IMR-90 (cell line): ENCODE measurements at regions not wholly inside any gene's neighbourhood (a gene's known extent, or its start where the extent isn't known, plus 50 kb on each side); places are given as distances from the start of the nearest gene placed in this dataset.

Experiments used
- ATAC-seq: fragments of 200-7000 bp; cut with Tn5 transposase; 2 replicates; pipeline ENCODE4 v1.9.1; 2020; ENCODE audit warnings: low read depth, mild to moderate bottlenecking, moderate library complexity
- BruUV-seq: library from RNA; stranded (reverse); fragments of 400-500 nt; replicated peaks from 2 replicates; lab custom pipeline; 2021; lab: Mats Ljungman, UMichigan
- CTCF ChIA-PET: fragments of 300-600 bp; formaldehyde crosslinking; extraction: SDS; loops from one replicate; lab custom pipeline; 2021; ENCODE audit warnings: antibody characterized with exemption; lab: Yijun Ruan, JAX
- POLR2A ChIA-PET: fragments of 300-600 bp; sonication (Branson Sonifier 250); formaldehyde crosslinking; loops from one replicate; lab custom pipeline; 2022; ENCODE audit warnings: antibody characterized with exemption; ENCODE audit not compliant: unreplicated experiment; lab: Charles Lee
- DNase-seq: peaks from one replicate; pipeline ENCODE4 v3.0.0; 2013
- H2AFZ ChIP-seq: replicated peaks from 2 replicates; pipeline ENCODE3; 2013; ENCODE audit warnings: low read length, mild to moderate bottlenecking; ENCODE audit not compliant: poor library complexity
- H2AK5ac ChIP-seq: 2 replicates; pipeline ENCODE4 v1.6.1; 2013; ENCODE audit warnings: low read depth, low read length, inconsistent platforms
- H2AK9ac ChIP-seq: replicated peaks from 2 replicates; pipeline ENCODE3; 2013; ENCODE audit warnings: mild to moderate bottlenecking, low read depth, low read length, moderate library complexity; ENCODE audit not compliant: poor library complexity
- H2BK120ac ChIP-seq: 2 replicates; pipeline ENCODE4 v1.6.1; 2013; ENCODE audit warnings: low read depth, low read length, inconsistent platforms
- H2BK15ac ChIP-seq: 3 replicates; pipeline ENCODE4 v1.6.1; 2013; ENCODE audit warnings: low read depth, low read length, inconsistent platforms
- H2BK20ac ChIP-seq: 2 replicates; pipeline ENCODE4 v1.6.1; 2013; ENCODE audit warnings: low read depth, mild to moderate bottlenecking, inconsistent platforms, low read length, moderate library complexity
- H2BK5ac ChIP-seq: 2 replicates; pipeline ENCODE4 v1.6.1; 2013; ENCODE audit warnings: mild to moderate bottlenecking, low read depth, low read length, inconsistent platforms; ENCODE audit not compliant: poor library complexity, severe bottlenecking
- H3K14ac ChIP-seq: replicated peaks from 2 replicates; pipeline ENCODE4 v1.6.1; 2013; ENCODE audit warnings: low read depth, low read length, inconsistent platforms
- H3K18ac ChIP-seq: 2 replicates; pipeline ENCODE4 v1.6.1; 2013; ENCODE audit warnings: low read depth, low read length, control low read depth
- H3K23ac ChIP-seq: 2 replicates; pipeline ENCODE4 v1.6.1; 2013; ENCODE audit warnings: low read depth, low read length, inconsistent platforms
- H3K27ac ChIP-seq: 2 replicates; pipeline ENCODE4 v1.5.1; 2013; ENCODE audit warnings: mild to moderate bottlenecking, control low read depth, low read length; ENCODE audit not compliant: insufficient read depth
- H3K27me3 ChIP-seq: 2 replicates; pipeline ENCODE4 v1.6.1; 2013; ENCODE audit warnings: low read length; ENCODE audit not compliant: control insufficient read depth, insufficient read depth
- H3K36me3 ChIP-seq: 2 replicates; pipeline ENCODE4 v1.6.1; 2013; ENCODE audit warnings: low read length, mixed read lengths; ENCODE audit not compliant: control insufficient read depth, insufficient read depth
- H3K4ac ChIP-seq: 2 replicates; pipeline ENCODE4 v1.6.1; 2013; ENCODE audit warnings: low read depth, low read length, inconsistent platforms
- H3K4me1 ChIP-seq: 2 replicates; pipeline ENCODE4 v1.6.1; 2013; ENCODE audit warnings: low read length, mixed read lengths; ENCODE audit not compliant: control insufficient read depth, insufficient read depth
- H3K4me2 ChIP-seq: 2 replicates; pipeline ENCODE4 v1.6.1; 2013; ENCODE audit warnings: low read depth, mild to moderate bottlenecking, control low read depth, low read length, moderate library complexity
- H3K4me3 ChIP-seq: 2 replicates; pipeline ENCODE4 v1.5.1; 2013; ENCODE audit warnings: low read depth, mild to moderate bottlenecking, control low read depth, low read length, moderate library complexity; ENCODE audit not compliant: insufficient read depth
- H3K56ac ChIP-seq: 2 replicates; pipeline ENCODE4 v1.6.1; 2013; ENCODE audit warnings: low read length, inconsistent platforms; ENCODE audit not compliant: insufficient read depth; ENCODE audit errors: extremely low read depth
- H3K79me1 ChIP-seq, 2 experiments: 2 replicates each; pipeline ENCODE4 v1.6.1; 2013; ENCODE audit warnings: low read length in 2 of 2, inconsistent platforms in 1 of 2, low read depth in 1 of 2
- H3K9ac ChIP-seq: 2 replicates; pipeline ENCODE4 v1.6.1; 2013; ENCODE audit warnings: low read depth, low read length, control low read depth
- H3K9me1 ChIP-seq: 2 replicates; pipeline ENCODE4 v1.6.1; 2013; ENCODE audit warnings: low read length, inconsistent platforms; ENCODE audit not compliant: insufficient read depth
- H3K9me3 ChIP-seq: 2 replicates; pipeline ENCODE4 v1.6.1; 2013; ENCODE audit warnings: low read length; ENCODE audit not compliant: control insufficient read depth, insufficient read depth
- H4K20me1 ChIP-seq: 2 replicates; pipeline ENCODE4 v1.6.1; 2013; ENCODE audit warnings: low read length, inconsistent platforms; ENCODE audit not compliant: insufficient read depth
- H4K5ac ChIP-seq: 2 replicates; pipeline ENCODE4 v1.6.1; 2013; ENCODE audit warnings: mild to moderate bottlenecking, low read depth, low read length, control low read depth
- H4K8ac ChIP-seq, 2 experiments: 2 replicates each; pipeline ENCODE4 v1.6.1; 2013; ENCODE audit warnings: low read depth in 2 of 2, low read length in 2 of 2, control low read depth in 1 of 2, inconsistent platforms in 1 of 2
- H4K91ac ChIP-seq: 2 replicates; pipeline ENCODE4 v1.6.1; 2013; ENCODE audit warnings: low read depth, low read length, inconsistent platforms; ENCODE audit not compliant: insufficient read depth
- BHLHE40 ChIP-seq: fragments of 150-350 bp; IDR thresholded peaks from 2 replicates; pipeline ENCODE4 v1.6.1; 2016; ENCODE audit warnings: mild to moderate bottlenecking, low read depth, low read length
- CEBPB ChIP-seq: IDR thresholded peaks from 2 replicates; pipeline ENCODE4 v1.6.1; 2012; ENCODE audit warnings: low read depth, low read length, improper control_type of control experiment
- CHD1 ChIP-seq: IDR thresholded peaks from 2 replicates; pipeline ENCODE4 v1.6.1; 2012; ENCODE audit warnings: low read depth, low read length, improper control_type of control experiment
- ELK1 ChIP-seq: fragments of 150-350 bp; IDR thresholded peaks from 2 replicates; pipeline ENCODE4 v1.6.1; 2016; ENCODE audit warnings: low read depth, mild to moderate bottlenecking, low read length, moderate library complexity, borderline replicate concordance
- FOS ChIP-seq: fragments of 150-350 bp; IDR thresholded peaks from 2 replicates; pipeline ENCODE4 v1.6.1; 2016; ENCODE audit warnings: low read depth, low read length
- MAFK ChIP-seq: IDR thresholded peaks from 2 replicates; pipeline ENCODE4 v1.6.1; 2012; ENCODE audit warnings: low read depth, low read length, improper control_type of control experiment
- MAZ ChIP-seq: IDR thresholded peaks from 2 replicates; pipeline ENCODE4 v1.6.1; 2012; ENCODE audit warnings: low read depth, mild to moderate bottlenecking, low read length, improper control_type of control experiment, moderate library complexity, borderline replicate concordance
- MXI1 ChIP-seq: IDR thresholded peaks from 2 replicates; pipeline ENCODE4 v1.6.1; 2012; ENCODE audit warnings: low read depth, mild to moderate bottlenecking, low read length, moderate library complexity, borderline replicate concordance
- NFE2L2 ChIP-seq: fragments of 150-350 bp; IDR thresholded peaks from 2 replicates; pipeline ENCODE4 v1.6.1; 2016; ENCODE audit warnings: low read depth, mild to moderate bottlenecking, low read length
- POLR2A ChIP-seq: IDR thresholded peaks from 2 replicates; pipeline ENCODE4 v1.6.1; 2012; ENCODE audit warnings: mild to moderate bottlenecking, low read depth, low read length
- RAD21 ChIP-seq: IDR thresholded peaks from 2 replicates; pipeline ENCODE4 v1.6.1; 2012; ENCODE audit warnings: low read length, improper control_type of control experiment
- RCOR1 ChIP-seq: IDR thresholded peaks from 2 replicates; pipeline ENCODE4 v1.6.1; 2012; ENCODE audit warnings: mild to moderate bottlenecking, low read length, improper control_type of control experiment; ENCODE audit not compliant: insufficient replicate concordance
- RFX5 ChIP-seq: IDR thresholded peaks from 2 replicates; pipeline ENCODE4 v1.8.0; 2012; ENCODE audit warnings: low read depth, mild to moderate bottlenecking, low read length, moderate library complexity
- SMC3 ChIP-seq: fragments of 150-350 bp; IDR thresholded peaks from 2 replicates; pipeline ENCODE4 v1.6.1; 2016; ENCODE audit warnings: low read depth, mild to moderate bottlenecking, antibody characterized with exemption, low read length, moderate library complexity
- USF2 ChIP-seq: fragments of 150-350 bp; IDR thresholded peaks from 2 replicates; pipeline ENCODE4 v1.6.1; 2017; ENCODE audit warnings: mild to moderate bottlenecking, antibody characterized with exemption, low read length, low read depth
- WGBS, 2 experiments: methylation state at CpG; one replicate each; pipeline versions ENCODE4 v1.1.5 to v1.1.7; 2013; ENCODE audit warnings: missing lambda C conversion rate in 2 of 2; ENCODE audit not compliant: insufficient read length in 1 of 2; ENCODE audit errors: extremely low coverage in 2 of 2; 5-methylcytosine and 5-hydroxymethylcytosine counted together
- dilution Hi-C: fragments of 300-500 bp; cut with HindIII; formaldehyde crosslinking; loops from one replicate; pipeline ENCODE4 v1.14.3; 2018; ENCODE audit warnings: low sequenced_read_pairs; ENCODE audit not compliant: unreplicated experiment
- in situ Hi-C: fragments of 300-500 bp; cut with MboI; formaldehyde crosslinking; loops from 3 replicates; pipeline ENCODE4 v1.14.3; 2019; ENCODE audit warnings: low sequenced_read_pairs, inconsistent platforms, mixed read lengths
- intact Hi-C: fragments of 100-400 bp; cut with micrococcal nuclease; formaldehyde crosslinking; loops from 2 replicates; pipeline ENCODE4 v1.10.0; 2022
- TF ChIP-seq, protein P1 (sequence below): conservative IDR thresholded peaks from 2 replicates; pipeline ENCODE4 v1.5.1; 2012; ENCODE audit warnings: mild to moderate bottlenecking, low read depth, low read length, improper control_type of control experiment

DNA sequence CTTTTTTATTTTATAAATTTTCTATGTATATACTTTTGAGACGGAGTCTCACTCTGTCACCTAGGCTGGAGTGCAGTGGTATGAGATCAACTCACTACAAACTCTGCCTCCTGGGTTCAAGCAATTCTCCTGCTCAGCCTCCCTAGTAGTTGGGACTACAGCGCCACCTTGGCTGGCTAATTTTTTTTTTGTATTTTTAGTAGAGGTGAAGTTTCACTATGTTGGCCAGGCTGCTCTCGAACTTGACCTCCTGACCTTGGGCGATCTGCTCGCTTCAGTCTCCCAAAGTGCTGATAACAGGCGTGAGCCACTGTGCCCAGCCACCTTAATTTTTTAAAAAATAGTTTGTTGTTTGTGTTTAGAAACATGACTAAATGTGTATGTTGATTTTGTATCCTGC lies 76.6 kb downstream of the FBXO4 start:
- BruUV-seq = no TSS peak
- no CpG with 5 or more reads among the region's 6 CpGs for WGBS, 2 experiments

More for the DNA sequence above, 76.6 kb downstream of the FBXO4 start:
- DNase-seq (no peak), ATAC-seq (no peak)
- Histone ChIP-seq H3K14ac (no peak overlapping the region), H3K9ac (no peak overlapping the region), H2AK9ac (no peak overlapping the region), H2BK5ac (no peak overlapping the region), H4K8ac (no peak overlapping the region), H2AK5ac (no peak overlapping the region), H3K79me1 (no peaks in the 10 kb centered on the region), H3K36me3 (no peaks in the 10 kb centered on the region), H3K56ac (no peak overlapping the region), H3K4me1 (no peaks in the 10 kb centered on the region), H4K91ac (no peak overlapping the region), H3K9me1 (no peaks in the 10 kb centered on the region), H2BK120ac (no peak overlapping the region), H3K27ac (no peak overlapping the region), H3K27me3 (no peaks in the 10 kb centered on the region), H3K4me3 (no peak overlapping the region), H3K4me2 (no peak overlapping the region), H3K23ac (no peak overlapping the region), H3K18ac (no peak overlapping the region), H2BK15ac (no peak overlapping the region), H3K4ac (no peak overlapping the region), H2BK20ac (no peak overlapping the region), H2AFZ (no peak overlapping the region), H4K5ac (no peak overlapping the region), H4K20me1 (no peaks in the 10 kb centered on the region), H3K9me3 (no peaks in the 10 kb centered on the region)
- in situ Hi-C loops = no loop called here
- intact Hi-C loops = no loop called here
- ChIA-PET CTCF (no interaction called here), POLR2A (no interaction called here)
- TF ChIP-seq SMC3 (no peak), RCOR1 (no peak), BHLHE40 (no peak), MAZ (no peak), USF2 (no peak), FOS (no peak), RFX5 (no peak), CHD1 (no peak), MXI1 (no peak), ELK1 (no peak), MAFK (no peak), NFE2L2 (no peak), CEBPB (no peak), POLR2A (no peak), RAD21 (no peak)
- TF ChIP-seq, protein P1, sequence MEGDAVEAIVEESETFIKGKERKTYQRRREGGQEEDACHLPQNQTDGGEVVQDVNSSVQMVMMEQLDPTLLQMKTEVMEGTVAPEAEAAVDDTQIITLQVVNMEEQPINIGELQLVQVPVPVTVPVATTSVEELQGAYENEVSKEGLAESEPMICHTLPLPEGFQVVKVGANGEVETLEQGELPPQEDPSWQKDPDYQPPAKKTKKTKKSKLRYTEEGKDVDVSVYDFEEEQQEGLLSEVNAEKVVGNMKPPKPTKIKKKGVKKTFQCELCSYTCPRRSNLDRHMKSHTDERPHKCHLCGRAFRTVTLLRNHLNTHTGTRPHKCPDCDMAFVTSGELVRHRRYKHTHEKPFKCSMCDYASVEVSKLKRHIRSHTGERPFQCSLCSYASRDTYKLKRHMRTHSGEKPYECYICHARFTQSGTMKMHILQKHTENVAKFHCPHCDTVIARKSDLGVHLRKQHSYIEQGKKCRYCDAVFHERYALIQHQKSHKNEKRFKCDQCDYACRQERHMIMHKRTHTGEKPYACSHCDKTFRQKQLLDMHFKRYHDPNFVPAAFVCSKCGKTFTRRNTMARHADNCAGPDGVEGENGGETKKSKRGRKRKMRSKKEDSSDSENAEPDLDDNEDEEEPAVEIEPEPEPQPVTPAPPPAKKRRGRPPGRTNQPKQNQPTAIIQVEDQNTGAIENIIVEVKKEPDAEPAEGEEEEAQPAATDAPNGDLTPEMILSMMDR = no peak
- dilution Hi-C loops = no loop called here
